Rectal smooth muscle tissue (tissue), 1 donor: ENCODE measurements at regions not wholly inside any gene's neighbourhood (a gene's known extent, or its start where the extent isn't known, plus 50 kb on each side); places are given as distances from the start of the nearest gene placed in this dataset.

ENCODE experiments used
- H3K27ac ChIP-seq: one replicate; pipeline ENCODE4 v1.7.0; 2013; ENCODE audit warnings: low read depth, low read length, inconsistent platforms
- H3K27me3 ChIP-seq: one replicate; pipeline ENCODE4 v1.7.0; 2013; ENCODE audit warnings: low read length; ENCODE audit not compliant: control insufficient read depth, insufficient read depth
- H3K36me3 ChIP-seq: one replicate; pipeline ENCODE4 v1.7.0; 2013; ENCODE audit warnings: low read length; ENCODE audit not compliant: control insufficient read depth, insufficient read depth
- H3K4me1 ChIP-seq: one replicate; pipeline ENCODE4 v1.7.0; 2013; ENCODE audit warnings: low read length; ENCODE audit not compliant: control insufficient read depth, insufficient read depth
- H3K4me3 ChIP-seq: one replicate; pipeline ENCODE4 v1.7.0; 2013; ENCODE audit warnings: low read length
- H3K9ac ChIP-seq: one replicate; pipeline ENCODE4 v1.7.0; 2013; ENCODE audit warnings: low read length

- H3K4me1 ChIP-seq: no peaks in the 10 kb centered on the region
- H3K9ac ChIP-seq: no peak overlapping the region
- H3K27ac ChIP-seq: no peak overlapping the region
- no peaks in the 10 kb centered on the region for H3K36me3 ChIP-seq
- no peaks in the 10 kb centered on the region for H3K27me3 ChIP-seq
- H3K4me3 ChIP-seq: no peak overlapping the region
Measured at GRCh38 chr1:115437196-115437595, 99.1 kb upstream of the NGF start.

- Histone ChIP-seq H3K27ac (no peak overlapping the region), H3K36me3 (no peaks in the 10 kb centered on the region), H3K9ac (no peak overlapping the region), H3K4me1 (no peaks in the 10 kb centered on the region), H3K4me3 (no peak overlapping the region), H3K27me3 (no peaks in the 10 kb centered on the region)
Measured at GRCh38 chr1:115436596-115436995, 98.5 kb upstream of the NGF start.

- no peak overlapping the region for H3K4me3 ChIP-seq
- no peaks in the 10 kb centered on the region for H3K27me3 ChIP-seq
- no peaks in the 10 kb centered on the region for H3K4me1 ChIP-seq
- no peaks in the 10 kb centered on the region for H3K36me3 ChIP-seq
- H3K9ac ChIP-seq: no peak overlapping the region
- no peak overlapping the region for H3K27ac ChIP-seq
Measured at GRCh38 chr1:115433483-115433882, 95.4 kb upstream of the NGF start.

GRCh38 chr1:115432061-115432460 lies 94.0 kb upstream of the NGF start:
- Histone ChIP-seq H3K27ac (no peak overlapping the region), H3K4me3 (no peak overlapping the region), H3K27me3 (no peaks in the 10 kb centered on the region), H3K9ac (no peak overlapping the region), H3K4me1 (no peaks in the 10 kb centered on the region), H3K36me3 (no peaks in the 10 kb centered on the region)

GRCh38 chr1:115430441-115431158 lies 92.6 kb upstream of the NGF start:
- H3K4me3 ChIP-seq: no peak overlapping the region
- no peak overlapping the region for H3K27ac ChIP-seq
- H3K36me3 ChIP-seq: no peaks in the 10 kb centered on the region
- H3K4me1 ChIP-seq: no peaks in the 10 kb centered on the region
- H3K9ac ChIP-seq: no peak overlapping the region
- H3K27me3 ChIP-seq: no peaks in the 10 kb centered on the region

- Histone ChIP-seq H3K27ac (no peak overlapping the region), H3K4me3 (no peak overlapping the region), H3K4me1 (no peaks in the 10 kb centered on the region), H3K36me3 (no peaks in the 10 kb centered on the region), H3K9ac (no peak overlapping the region), H3K27me3 (no peaks in the 10 kb centered on the region)
Measured at GRCh38 chr1:115429884-115430283, 91.8 kb upstream of the NGF start.

- H3K36me3 ChIP-seq: no peaks in the 10 kb centered on the region
Measured at GRCh38 chr1:115429241-115429640, 91.2 kb upstream of the NGF start.

GRCh38 chr1:115428676-115429075 lies 90.6 kb upstream of the NGF start:
- Histone ChIP-seq H3K9ac (no peak overlapping the region), H3K4me3 (no peak overlapping the region), H3K27ac (no peak overlapping the region), H3K27me3 (no peaks in the 10 kb centered on the region), H3K4me1 (no peaks in the 10 kb centered on the region), H3K36me3 (no peaks in the 10 kb centered on the region)

More at GRCh38 chr1:115429241-115429640, 91.2 kb upstream of the NGF start:
- Histone ChIP-seq H3K4me1 (no peaks in the 10 kb centered on the region), H3K27ac (no peak overlapping the region), H3K27me3 (no peaks in the 10 kb centered on the region), H3K4me3 (no peak overlapping the region), H3K9ac (no peak overlapping the region)

- no peak overlapping the region for H3K27ac ChIP-seq
- H3K4me1 ChIP-seq: no peaks in the 10 kb centered on the region
- no peaks in the 10 kb centered on the region for H3K36me3 ChIP-seq
- H3K9ac ChIP-seq: no peak overlapping the region
- H3K27me3 ChIP-seq: no peaks in the 10 kb centered on the region
- no peak overlapping the region for H3K4me3 ChIP-seq
Measured at GRCh38 chr1:115428256-115428655, 90.2 kb upstream of the NGF start.

- no peaks in the 10 kb centered on the region for H3K27me3 ChIP-seq
- H3K36me3 ChIP-seq: no peaks in the 10 kb centered on the region
- no peak overlapping the region for H3K9ac ChIP-seq
- H3K27ac ChIP-seq: no peak overlapping the region
- H3K4me1 ChIP-seq: no peaks in the 10 kb centered on the region
- H3K4me3 ChIP-seq: no peak overlapping the region
Measured at GRCh38 chr1:115426956-115427355, 88.9 kb upstream of the NGF start.

- Histone ChIP-seq H3K4me3 (no peak overlapping the region), H3K36me3 (no peaks in the 10 kb centered on the region), H3K27ac (no peak overlapping the region), H3K4me1 (no peaks in the 10 kb centered on the region), H3K9ac (no peak overlapping the region), H3K27me3 (no peaks in the 10 kb centered on the region)
Measured at GRCh38 chr1:115426231-115426771, 88.3 kb upstream of the NGF start.

- Histone ChIP-seq H3K4me3 (no peak overlapping the region), H3K4me1 (no peaks in the 10 kb centered on the region), H3K27me3 (no peaks in the 10 kb centered on the region), H3K9ac (no peak overlapping the region), H3K36me3 (no peaks in the 10 kb centered on the region), H3K27ac (no peak overlapping the region)
Measured at GRCh38 chr1:115425442-115425841, 87.4 kb upstream of the NGF start.

- no peaks in the 10 kb centered on the region for H3K36me3 ChIP-seq
- no peak overlapping the region for H3K27ac ChIP-seq
- no peak overlapping the region for H3K9ac ChIP-seq
- no peaks in the 10 kb centered on the region for H3K27me3 ChIP-seq
- H3K4me1 ChIP-seq: no peaks in the 10 kb centered on the region
- no peak overlapping the region for H3K4me3 ChIP-seq
Measured at GRCh38 chr1:115423776-115424175, 85.7 kb upstream of the NGF start.
